ENCODE measurements at regions not wholly inside any gene's neighbourhood (a gene's known extent, or its start where the extent isn't known, plus 50 kb on each side); places are given as distances from the start of the nearest gene placed in this dataset.

DNA sequence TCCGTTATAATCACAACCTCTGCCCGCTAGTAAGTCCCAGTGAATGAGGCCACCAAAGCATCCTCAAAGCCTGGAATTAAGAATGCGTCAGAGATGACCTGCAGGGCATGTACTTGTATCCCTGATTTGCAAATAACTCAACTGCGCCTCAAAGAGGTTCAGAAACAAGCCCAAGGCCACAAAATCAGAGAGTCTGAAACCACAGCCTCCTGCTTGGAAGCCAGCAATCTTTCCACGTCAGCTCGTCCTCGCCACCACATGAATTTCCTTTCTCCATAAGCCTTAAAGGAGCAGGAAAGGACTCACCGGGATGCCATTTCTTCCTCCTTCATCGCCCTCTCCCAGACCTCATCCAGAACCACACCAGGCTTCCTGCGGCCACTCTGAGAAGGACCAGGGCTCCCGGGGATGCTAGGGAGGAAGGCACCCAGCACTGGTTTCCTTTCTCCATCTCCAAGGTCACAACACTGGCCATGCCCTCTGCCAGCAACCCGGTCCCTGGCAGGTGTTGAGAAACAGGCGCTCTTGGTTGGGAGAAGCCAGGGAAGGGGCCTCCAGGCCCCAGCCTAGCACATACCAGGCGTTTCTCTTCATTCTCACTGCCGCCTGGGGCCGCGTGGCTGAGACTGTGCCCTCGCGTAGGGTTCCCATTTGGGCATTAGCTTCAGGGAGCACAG is 191.2 kb upstream of the DIO3 start:
- TF ChIP-seq GATA2 (IDR thresholded peaks at IDR 0.05; ENCODE audit: low read depth, low read length) (no peak), GATA3 (IDR thresholded peaks at IDR 0.05; ENCODE audit: low read depth, low read length) (no peak)

GRCh38 chr14:101370593-101371569 is 190.4 kb upstream of the DIO3 start:
- TF ChIP-seq GATA3 (IDR thresholded peaks at IDR 0.05; ENCODE audit: low read depth, low read length), result no peak

DNA sequence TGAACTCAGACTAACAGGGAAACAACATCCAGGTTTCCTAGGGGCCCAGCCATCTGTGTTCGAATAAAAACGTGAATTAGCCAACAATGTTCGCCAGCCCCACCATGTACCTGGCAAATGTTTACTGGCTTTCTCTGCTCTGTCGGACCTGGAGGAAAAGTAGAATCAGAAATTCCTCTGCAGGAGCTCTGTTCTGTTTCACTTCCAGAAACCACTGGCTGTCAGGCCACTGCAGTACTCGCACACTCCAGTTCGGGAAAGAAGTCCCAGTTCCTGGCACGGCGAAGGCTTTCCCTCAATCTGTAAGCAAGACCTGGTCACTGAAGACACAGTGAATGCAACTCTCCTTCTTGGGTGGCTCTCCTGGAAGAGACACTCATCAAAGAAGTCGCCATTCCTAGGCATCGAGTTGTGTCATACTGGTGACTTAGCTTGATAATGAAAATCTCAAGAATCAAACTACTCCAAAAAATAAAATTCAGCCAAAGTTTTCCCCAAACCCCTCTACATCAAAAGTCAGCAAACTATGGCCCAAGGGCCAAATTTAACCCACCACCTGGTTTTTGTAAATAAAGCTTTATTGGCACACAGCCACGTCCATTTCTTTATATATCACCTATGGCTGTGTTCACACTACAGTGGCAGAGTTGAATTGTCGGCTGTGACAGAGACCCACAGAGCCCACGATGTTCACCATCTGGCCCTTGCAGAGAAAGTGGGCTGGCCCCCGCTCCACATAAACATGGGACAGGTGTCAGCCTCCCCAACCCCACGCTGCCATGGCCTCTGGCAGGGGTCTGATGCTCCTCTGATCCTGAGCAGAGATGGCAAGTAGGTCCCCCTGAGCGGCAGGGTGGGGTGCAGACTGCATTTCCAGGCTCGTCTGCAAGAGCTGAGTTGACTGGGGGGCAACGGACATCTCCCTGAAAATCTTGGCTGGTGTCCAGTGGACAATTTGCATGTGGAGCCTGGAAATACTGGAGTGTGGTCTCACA is 189.2 kb upstream of the DIO3 start:
- TF ChIP-seq GATA3 (IDR thresholded peaks at IDR 0.05; ENCODE audit: low read depth, low read length), result no peak
- peak; percentile 39 for TF ChIP-seq GATA2 (IDR thresholded peaks at IDR 0.05; ENCODE audit: low read depth, low read length)

DNA sequence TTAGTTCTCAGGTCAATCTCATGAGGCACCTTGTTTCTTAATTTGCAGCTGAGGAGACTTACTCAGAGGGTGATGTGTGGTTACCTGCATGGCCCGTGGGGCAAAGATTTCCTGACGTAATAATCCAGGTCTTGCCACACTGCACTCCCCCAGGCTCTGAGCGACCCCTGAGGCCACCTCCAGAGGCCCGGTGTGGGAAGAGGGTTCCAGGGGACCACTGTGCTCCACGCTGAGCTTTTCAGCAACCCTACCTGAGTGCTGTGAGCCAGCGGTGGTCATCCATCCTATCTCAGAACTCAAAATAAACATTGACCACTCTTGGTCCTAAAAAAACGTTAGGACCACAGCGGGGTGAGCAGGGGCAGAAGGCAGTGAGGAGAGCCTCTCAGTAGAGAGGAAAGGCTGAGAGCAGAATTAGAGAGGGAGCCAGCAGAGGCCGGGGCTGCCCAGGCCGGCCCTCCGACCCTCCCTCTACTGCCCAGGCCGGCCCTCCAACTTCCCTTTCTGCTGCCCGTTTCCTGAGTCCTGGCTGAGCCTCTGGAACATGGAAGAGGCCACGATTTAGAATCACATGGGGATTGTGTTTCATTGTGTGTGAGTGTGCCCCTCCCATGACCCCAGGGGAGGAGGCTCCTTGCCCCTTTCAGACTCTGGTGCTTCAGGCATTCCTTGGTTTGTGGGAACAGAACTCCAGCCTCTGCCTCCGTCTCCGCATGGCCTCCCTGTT is 188.2 kb upstream of the DIO3 start:
- TF ChIP-seq GATA2 (IDR thresholded peaks at IDR 0.05; ENCODE audit: low read depth, low read length) (no peak; the same call in 1 of the 2 replicates), GATA3 (IDR thresholded peaks at IDR 0.05; ENCODE audit: low read depth, low read length) (no peak)

DNA sequence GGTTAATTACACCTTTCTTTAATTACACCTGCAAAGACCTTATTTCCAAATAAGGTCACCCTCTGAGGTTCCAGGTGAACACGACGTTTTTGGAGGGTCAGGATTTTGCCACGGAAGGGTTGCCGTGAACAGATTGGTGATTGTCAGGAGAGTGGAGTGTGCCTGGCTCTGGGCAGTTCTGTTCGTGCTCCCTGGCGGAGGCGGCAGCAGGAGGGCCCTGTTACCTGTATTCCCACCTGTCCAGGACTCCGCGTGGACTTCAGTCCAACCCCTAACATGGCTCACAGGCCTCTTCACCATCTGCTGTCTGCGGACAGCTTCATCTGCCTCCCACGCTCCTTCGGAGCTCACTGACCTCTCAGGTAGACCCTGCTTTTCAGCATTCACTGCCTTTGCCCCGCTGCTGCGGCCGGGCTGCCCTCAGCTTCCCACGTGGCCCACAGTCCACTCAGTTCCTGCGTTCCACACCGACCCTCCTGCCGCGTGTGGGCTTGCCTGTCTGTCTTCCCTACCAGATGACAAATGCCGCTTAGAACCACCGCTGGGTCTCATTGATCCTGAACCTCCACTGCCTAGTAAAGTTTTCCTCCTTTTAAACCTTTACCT is 187.5 kb upstream of the DIO3 start:
- TF ChIP-seq GATA3 (IDR thresholded peaks at IDR 0.05; ENCODE audit: low read depth, low read length), result no peak
- no peak for TF ChIP-seq GATA2 (IDR thresholded peaks at IDR 0.05; ENCODE audit: low read depth, low read length)

DNA sequence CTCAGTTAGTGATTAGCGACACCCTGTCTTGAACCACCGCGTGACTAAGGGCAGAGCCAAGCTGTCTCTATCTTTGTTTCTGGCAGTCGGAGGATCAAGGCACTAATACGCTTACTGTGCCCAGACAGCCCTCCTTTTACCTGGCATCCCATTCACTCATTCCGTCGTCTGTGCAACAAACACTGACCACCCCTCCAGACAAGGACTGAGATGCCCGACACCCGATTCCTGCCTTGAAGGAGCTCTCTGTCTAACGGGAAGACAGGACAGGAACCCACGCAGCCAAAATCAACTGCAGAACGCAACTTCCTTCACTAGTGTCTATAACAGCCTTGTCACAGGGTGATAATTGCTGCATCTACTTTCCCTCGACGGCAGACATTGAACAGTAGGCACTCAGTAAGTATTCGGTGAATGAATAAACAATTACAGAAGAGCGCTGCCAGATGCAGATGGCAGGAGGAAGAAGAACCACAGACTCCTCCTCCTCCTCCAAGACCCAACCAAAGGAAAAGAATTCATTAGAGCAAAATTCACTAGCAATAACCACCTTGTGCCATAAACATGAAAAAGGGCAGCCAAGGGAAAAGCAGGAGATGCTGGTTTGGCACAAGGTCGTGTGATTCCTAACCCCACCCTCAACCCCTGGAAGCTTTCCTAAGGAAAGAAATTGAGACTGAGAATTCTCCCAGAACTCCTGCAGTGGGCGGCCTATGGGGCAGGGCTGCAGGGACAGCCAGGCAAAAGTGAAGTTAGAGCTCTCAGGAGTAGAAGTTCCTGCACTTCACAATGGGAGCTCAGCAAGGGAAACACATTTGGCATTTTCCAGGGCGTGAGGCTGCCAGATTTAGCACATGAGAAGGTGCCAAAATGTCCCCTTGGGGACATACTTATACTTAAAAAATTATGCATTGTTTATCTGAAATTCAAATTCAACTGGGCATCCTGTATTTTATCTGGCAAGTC is 186.6 kb upstream of the DIO3 start:
- TF ChIP-seq GATA2 (IDR thresholded peaks at IDR 0.05; ENCODE audit: low read depth, low read length), result no peak
- no peak for TF ChIP-seq GATA3 (IDR thresholded peaks at IDR 0.05; ENCODE audit: low read depth, low read length)

DNA sequence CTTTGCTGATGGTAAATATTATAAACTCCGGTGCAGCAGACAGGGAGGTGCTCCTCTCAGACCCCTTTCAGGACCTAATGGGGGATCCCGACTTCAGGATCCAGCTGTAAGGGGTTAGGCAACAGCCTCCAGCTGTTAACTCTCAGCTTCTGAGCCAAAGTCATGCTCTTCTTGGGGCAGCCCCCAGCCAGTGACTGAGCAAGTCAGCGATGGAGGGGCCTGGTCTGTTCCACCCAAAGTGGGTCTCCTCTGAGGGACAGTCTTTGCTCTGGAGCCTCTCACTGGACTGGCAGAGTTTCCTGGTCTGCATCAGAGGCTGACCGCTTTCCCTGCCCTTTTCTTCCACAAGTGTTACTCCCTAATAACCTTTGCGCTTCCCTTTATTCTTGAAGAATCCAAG is 184.2 kb upstream of the DIO3 start:
- TF ChIP-seq GATA3 (IDR thresholded peaks at IDR 0.05; ENCODE audit: low read depth, low read length) (no peak), GATA2 (IDR thresholded peaks at IDR 0.05; ENCODE audit: low read depth, low read length) (no peak)

- no peak for TF ChIP-seq GATA3 (IDR thresholded peaks at IDR 0.05; ENCODE audit: low read depth, low read length)
- TF ChIP-seq GATA2 (IDR thresholded peaks at IDR 0.05; ENCODE audit: low read depth, low read length), result no peak
Observed at GRCh38 chr14:101379842-101380241, 181.5 kb upstream of the DIO3 start.

- TF ChIP-seq GATA2 (IDR thresholded peaks at IDR 0.05; ENCODE audit: low read depth, low read length) (no peak), GATA3 (IDR thresholded peaks at IDR 0.05; ENCODE audit: low read depth, low read length) (no peak)
Observed at GRCh38 chr14:101380512-101380911, 180.8 kb upstream of the DIO3 start.

- TF ChIP-seq GATA3 (IDR thresholded peaks at IDR 0.05; ENCODE audit: low read depth, low read length) (no peak), GATA2 (IDR thresholded peaks at IDR 0.05; ENCODE audit: low read depth, low read length) (no peak)
Observed at GRCh38 chr14:101380940-101381339, 180.4 kb upstream of the DIO3 start.

- TF ChIP-seq GATA3 (IDR thresholded peaks at IDR 0.05; ENCODE audit: low read depth, low read length), result no peak
- no peak for TF ChIP-seq GATA2 (IDR thresholded peaks at IDR 0.05; ENCODE audit: low read depth, low read length)
Observed at GRCh38 chr14:101383737-101384338, 177.5 kb upstream of the DIO3 start.
